SH-SY5Y (cell line): ENCODE measurements at regions not wholly inside any gene's neighbourhood (a gene's known extent, or its start where the extent isn't known, plus 50 kb on each side); places are given as distances from the start of the nearest gene placed in this dataset.

Experiments
- GATA2 ChIP-seq: IDR thresholded peaks from 2 replicates; pipeline ENCODE4 v1.6.1; 2011; ENCODE audit warnings: mild to moderate bottlenecking, low read depth, low read length
- GATA3 ChIP-seq: IDR thresholded peaks from 2 replicates; pipeline ENCODE4 v1.6.1; 2011; ENCODE audit warnings: low read depth, mild to moderate bottlenecking, low read length, moderate library complexity

- no peak for TF ChIP-seq GATA2
Observed at GRCh38 chr1:106304106-106304505, 752.4 kb upstream of the PRMT6 start.

GRCh38 chr1:106319612-106320011, 736.9 kb upstream of the PRMT6 start:
- TF ChIP-seq GATA3, result no peak
- TF ChIP-seq GATA2, result no peak

DNA sequence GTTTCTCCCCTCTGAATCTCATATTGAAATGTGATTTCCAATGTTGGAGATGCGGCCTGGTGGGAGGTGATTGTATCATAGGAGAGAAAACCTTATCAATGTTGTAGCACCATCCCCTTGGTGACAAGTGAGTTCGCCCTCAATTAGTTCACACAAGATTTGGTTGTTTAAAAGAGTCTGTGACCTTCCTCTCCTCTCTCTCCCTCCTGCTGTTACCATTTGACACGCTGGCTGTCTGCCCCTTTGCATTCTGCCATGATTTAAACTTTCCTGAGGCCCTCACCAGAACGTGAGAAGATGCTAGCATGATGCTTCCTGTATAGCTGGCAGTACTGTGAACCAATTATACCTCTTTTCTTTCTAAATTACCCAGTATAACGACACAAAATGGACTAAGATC, 730.9 kb upstream of the PRMT6 start:
- TF ChIP-seq GATA2 (no peak), GATA3 (no peak)

DNA sequence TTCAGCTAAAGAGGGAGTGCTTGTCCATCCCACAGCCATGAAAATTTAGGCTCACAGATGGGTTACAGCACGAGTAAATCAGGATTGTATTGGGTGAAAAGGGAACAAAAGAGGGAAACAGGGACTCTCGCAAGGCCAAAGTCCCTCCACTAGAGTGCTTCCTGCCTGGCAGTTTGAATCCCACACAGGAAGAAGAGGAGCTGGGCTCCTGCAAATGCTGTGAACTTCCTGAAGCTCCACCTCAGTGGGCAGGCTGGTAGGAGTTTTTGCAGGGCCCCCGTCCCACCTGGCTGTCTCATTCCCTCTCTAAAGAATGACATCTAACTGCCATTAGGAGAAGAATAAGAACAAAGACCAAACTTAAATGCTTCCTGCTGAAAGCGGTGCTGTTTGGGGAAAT, 712.0 kb upstream of the PRMT6 start:
- TF ChIP-seq GATA2 (no peak), GATA3 (no peak)

- TF ChIP-seq GATA2, result no peak
- no peak for TF ChIP-seq GATA3
Observed at GRCh38 chr1:106360252-106360651, 696.2 kb upstream of the PRMT6 start.

- no peak for TF ChIP-seq GATA3
- TF ChIP-seq GATA2, result no peak
Observed at GRCh38 chr1:106366627-106367319, 689.7 kb upstream of the PRMT6 start.

DNA sequence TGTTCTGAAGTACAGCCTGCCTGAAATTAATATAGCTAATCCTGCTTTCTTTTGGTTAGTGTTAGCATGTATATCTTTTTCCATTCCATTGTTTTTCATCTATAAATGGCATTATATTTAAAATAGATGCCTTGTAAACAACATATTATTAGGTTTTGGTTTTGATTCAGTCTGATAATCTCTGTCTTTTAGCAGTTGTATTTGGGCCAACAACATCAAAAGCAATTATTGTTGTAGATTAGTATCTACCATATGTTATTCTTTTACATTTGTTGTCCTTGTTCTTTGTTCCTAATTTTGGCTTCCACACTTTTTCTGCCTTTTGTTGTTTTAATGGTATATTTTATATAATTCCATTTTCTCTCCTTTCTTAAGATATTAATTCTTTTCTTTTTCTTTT, 678.2 kb upstream of the PRMT6 start:
- TF ChIP-seq GATA3 (0 out of 2 replicates have a peak, but pooled peaks have one; percentile 53), GATA2 (no peak)

GRCh38 chr1:106380772-106381171, 675.7 kb upstream of the PRMT6 start:
- TF ChIP-seq GATA3 (no peak), GATA2 (no peak)

GRCh38 chr1:106393046-106393445, 663.4 kb upstream of the PRMT6 start:
- TF ChIP-seq GATA3 (no peak), GATA2 (no peak)

- TF ChIP-seq GATA2, result no peak
- TF ChIP-seq GATA3, result no peak
Observed at GRCh38 chr1:106396020-106396419, 660.5 kb upstream of the PRMT6 start.

- TF ChIP-seq GATA2 (no peak), GATA3 (no peak)
Observed at GRCh38 chr1:106398391-106398790, 658.1 kb upstream of the PRMT6 start.

DNA sequence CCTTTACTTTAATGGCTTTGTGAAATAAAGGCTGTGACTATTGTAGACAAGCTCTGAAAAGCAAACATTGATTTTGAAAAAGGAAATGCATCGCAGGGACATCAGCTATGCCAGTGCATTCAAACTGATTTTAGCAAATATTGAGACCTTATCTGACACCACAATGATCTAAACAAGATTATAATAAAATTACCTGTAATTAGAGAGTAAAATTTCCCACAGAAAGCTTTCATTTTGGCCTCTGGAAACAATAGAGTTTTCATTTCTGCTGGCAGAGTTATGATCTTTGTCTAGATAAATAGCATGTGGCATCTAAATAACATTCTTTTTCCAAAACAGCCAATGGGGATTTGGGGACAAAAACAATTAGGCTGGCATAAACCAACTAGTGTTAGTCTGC, 650.4 kb upstream of the PRMT6 start:
- TF ChIP-seq GATA2 (peak; percentile 71), GATA3 (peak; percentile 91)

DNA sequence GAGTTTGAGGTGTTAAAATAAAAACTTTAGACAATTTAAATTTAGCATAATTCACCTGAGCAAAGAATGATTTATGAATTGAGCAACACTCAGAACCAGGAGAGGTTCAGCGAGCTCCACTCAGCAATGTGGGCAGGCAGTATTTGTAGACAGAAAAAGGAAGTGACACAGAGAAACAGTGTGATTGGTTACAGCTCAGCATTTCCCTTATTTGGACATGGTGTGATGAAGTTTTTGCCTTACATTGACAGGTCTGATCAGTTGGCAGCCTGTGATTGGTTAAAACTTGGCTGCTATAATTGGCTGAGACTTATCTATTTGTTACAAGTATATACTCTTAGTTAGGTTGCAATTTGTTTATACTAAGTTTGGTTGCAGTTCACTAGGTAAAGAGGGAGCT, 621.2 kb upstream of the PRMT6 start:
- TF ChIP-seq GATA2, result no peak
- no peak for TF ChIP-seq GATA3

DNA sequence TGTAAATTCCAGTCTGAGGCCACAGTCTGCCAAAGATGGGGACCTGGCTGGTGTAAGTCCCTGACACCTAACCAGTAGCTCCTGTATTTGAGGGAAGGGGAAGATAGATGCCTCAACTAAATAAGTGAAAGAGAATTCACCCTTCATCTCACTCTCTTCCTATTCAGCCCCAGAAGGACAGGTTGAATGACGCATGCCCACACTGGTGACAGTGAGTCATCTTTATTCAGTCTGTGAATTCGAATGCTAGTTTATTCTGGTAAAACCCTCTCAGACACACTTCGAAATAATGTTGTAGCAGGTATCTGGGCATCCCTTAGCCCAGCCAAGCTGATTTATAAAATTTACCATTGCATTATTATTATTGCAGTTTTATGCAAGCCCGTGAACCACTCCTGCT, 617.0 kb upstream of the PRMT6 start:
- TF ChIP-seq GATA3 (no peak), GATA2 (no peak)

- TF ChIP-seq GATA2 (peak; percentile 46; the same call in 1 of the 2 replicates), GATA3 (peak; percentile 89)
Observed at GRCh38 chr1:106447466-106447865, 609.0 kb upstream of the PRMT6 start.

- no peak for TF ChIP-seq GATA3
- no peak for TF ChIP-seq GATA2
Observed at GRCh38 chr1:106456832-106457231, 599.6 kb upstream of the PRMT6 start.

- TF ChIP-seq GATA2 (no peak), GATA3 (no peak)
Observed at GRCh38 chr1:106457368-106457767, 599.1 kb upstream of the PRMT6 start.
